ENCODE measurements at regions not wholly inside any gene's neighbourhood (a gene's known extent, or its start where the extent isn't known, plus 50 kb on each side); places are given as distances from the start of the nearest gene placed in this dataset.
"Not testable (repeated sequence)": the region's sequence is repeated elsewhere in the genome, so short reads cannot be mapped to it uniquely, and the experiment has no call there.

DNA sequence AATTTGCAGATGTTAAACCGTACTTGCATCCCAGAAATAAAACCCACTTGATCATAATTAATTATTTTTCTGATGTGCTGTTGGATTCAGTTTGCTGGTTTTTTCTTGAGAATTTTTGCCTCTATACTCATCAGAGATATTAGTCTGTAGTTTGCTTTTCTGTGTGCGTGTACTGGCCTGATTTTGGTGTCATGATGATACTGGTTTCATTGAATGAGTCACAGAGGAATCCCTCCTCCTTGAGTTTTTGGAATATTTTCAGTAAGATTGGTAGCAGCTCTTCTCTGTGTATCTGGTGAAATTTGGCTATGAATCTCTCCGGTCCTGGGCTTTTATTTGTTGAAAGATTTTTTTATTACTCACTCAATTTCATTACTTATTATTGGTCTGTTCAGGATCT, 100.4 kb upstream of the PMCH start:
- TF ChIP-seq, protein P1, sequence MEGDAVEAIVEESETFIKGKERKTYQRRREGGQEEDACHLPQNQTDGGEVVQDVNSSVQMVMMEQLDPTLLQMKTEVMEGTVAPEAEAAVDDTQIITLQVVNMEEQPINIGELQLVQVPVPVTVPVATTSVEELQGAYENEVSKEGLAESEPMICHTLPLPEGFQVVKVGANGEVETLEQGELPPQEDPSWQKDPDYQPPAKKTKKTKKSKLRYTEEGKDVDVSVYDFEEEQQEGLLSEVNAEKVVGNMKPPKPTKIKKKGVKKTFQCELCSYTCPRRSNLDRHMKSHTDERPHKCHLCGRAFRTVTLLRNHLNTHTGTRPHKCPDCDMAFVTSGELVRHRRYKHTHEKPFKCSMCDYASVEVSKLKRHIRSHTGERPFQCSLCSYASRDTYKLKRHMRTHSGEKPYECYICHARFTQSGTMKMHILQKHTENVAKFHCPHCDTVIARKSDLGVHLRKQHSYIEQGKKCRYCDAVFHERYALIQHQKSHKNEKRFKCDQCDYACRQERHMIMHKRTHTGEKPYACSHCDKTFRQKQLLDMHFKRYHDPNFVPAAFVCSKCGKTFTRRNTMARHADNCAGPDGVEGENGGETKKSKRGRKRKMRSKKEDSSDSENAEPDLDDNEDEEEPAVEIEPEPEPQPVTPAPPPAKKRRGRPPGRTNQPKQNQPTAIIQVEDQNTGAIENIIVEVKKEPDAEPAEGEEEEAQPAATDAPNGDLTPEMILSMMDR (IDR thresholded peaks at IDR 0.05): no peak
- Mint-ChIP-seq H3K4me3 (ENCODE audit: unreplicated experiment) (no peak overlapping the region), H3K36me3 (ENCODE audit: unreplicated experiment) (no peaks in the 10 kb centered on the region), H3K4me1 (ENCODE audit: unreplicated experiment) (no peaks in the 10 kb centered on the region), H3K27me3 (ENCODE audit: unreplicated experiment) (peaks cover 10% of the 10 kb centered on the region), H3K9me3 (ENCODE audit: unreplicated experiment) (peaks cover 10% of the 10 kb centered on the region), H3K27ac (ENCODE audit: unreplicated experiment) (no peak overlapping the region)
- DNase-seq (ENCODE audit: extremely low spot score, unreplicated experiment): no peak

DNA sequence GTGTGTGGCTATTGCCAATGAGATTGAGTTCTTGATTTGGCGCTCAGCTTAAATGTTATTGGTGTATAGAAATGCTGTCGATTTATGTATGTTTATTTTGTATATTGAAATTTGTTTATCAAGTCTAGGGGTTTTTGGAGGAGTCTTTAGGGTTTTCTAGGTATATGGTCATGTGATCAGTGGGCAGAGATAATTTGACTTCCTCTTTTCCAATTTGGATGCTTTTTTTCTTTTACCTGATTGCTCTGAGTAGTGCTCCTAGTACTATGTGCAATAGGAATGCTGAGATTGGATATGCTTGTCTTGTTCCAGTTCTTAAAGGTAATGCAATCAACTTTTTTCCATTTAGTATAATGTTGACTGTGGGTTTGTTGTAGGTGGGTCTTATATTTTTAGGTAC, 99.8 kb upstream of the PMCH start:
- Mint-ChIP-seq H3K36me3 (ENCODE audit: unreplicated experiment) (no peaks in the 10 kb centered on the region), H3K4me3 (ENCODE audit: unreplicated experiment) (no peak overlapping the region), H3K27me3 (ENCODE audit: unreplicated experiment) (peaks cover 10% of the 10 kb centered on the region), H3K27ac (ENCODE audit: unreplicated experiment) (no peak overlapping the region), H3K9me3 (ENCODE audit: unreplicated experiment) (peaks cover 10% of the 10 kb centered on the region), H3K4me1 (ENCODE audit: unreplicated experiment) (no peaks in the 10 kb centered on the region)
- TF ChIP-seq, protein P1 (IDR thresholded peaks at IDR 0.05): no peak
- DNase-seq (ENCODE audit: extremely low spot score, unreplicated experiment): no peak

DNA sequence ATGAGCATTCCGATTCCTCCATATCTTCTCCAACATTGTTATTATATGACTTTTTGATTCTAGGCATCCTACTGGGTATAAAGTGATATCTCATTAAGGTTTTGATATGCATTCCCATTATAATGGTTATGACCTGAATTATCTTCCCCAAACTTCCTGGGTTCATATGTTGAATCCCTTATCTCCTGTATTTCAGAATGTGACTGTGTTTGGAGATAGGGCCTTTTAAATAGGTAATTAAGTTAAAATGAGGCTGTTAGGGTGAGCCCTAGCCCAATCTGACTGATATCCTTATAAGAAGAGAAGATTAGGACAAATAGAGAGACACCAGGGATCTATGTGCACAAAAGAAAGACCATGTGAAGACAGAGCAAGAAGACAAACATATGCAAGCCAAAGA, 96.9 kb upstream of the PMCH start:
- no peaks in the 10 kb centered on the region for H3K36me3 Mint-ChIP-seq (ENCODE audit: unreplicated experiment)
- H3K27ac Mint-ChIP-seq (ENCODE audit: unreplicated experiment): no peak overlapping the region
- TF ChIP-seq, protein P1 (IDR thresholded peaks at IDR 0.05): no peak
- H3K4me1 Mint-ChIP-seq (ENCODE audit: unreplicated experiment): no peaks in the 10 kb centered on the region
- peaks cover 7% of the 10 kb centered on the region for H3K27me3 Mint-ChIP-seq (ENCODE audit: unreplicated experiment)
- H3K9me3 Mint-ChIP-seq (ENCODE audit: unreplicated experiment): peaks cover 8% of the 10 kb centered on the region
- no peak overlapping the region for H3K4me3 Mint-ChIP-seq (ENCODE audit: unreplicated experiment)
- no peak for DNase-seq (ENCODE audit: extremely low spot score, unreplicated experiment)

DNA sequence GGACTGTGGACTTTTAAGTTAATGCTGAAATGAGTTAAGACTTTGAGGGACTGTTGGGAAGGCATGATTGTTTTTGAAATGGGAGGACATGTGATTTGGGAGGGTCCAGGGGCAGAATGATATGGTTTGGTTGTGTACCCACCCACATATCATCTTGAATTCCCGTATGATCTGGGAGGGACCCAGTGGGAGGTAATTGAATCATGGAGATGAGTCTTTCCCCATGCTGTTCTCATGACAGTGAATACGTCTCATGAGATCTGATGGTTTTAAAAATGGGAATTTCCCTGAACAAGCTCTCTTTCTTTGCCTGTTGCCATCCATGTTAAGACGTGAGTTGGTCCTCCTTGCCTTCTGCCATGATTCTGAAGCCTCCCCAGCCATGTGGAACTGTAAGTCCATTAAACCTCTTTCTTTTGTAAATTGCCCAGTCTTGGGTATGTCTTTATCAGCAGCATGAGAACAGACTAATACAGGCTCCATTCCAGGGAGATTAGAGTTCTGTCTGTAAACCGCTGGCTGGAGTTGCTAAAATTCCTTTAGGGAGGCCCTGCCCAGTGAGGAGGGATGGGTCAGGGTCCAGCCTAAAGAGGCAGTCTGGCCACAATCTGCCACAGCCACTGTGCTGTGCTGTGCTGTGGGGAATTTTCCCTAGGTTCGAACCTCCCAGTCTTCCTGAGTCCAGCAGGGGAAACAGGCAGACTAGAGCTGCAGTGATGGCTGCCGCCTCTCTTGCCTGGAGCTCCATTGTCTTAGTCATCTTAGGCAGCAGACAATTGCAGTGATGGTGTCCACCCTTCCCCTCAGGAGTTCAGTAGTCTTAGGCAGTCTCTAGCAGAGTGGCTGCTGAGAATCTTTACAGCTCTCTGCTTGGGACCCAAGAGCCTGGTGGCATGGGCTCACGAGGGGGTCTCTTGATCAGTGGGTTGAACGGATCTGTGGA, 94.1 kb upstream of the PMCH start:
- H3K4me1 Mint-ChIP-seq (ENCODE audit: unreplicated experiment); DNase-seq (ENCODE audit: extremely low spot score, unreplicated experiment); H3K27me3 Mint-ChIP-seq (ENCODE audit: unreplicated experiment); H3K9me3 Mint-ChIP-seq (ENCODE audit: unreplicated experiment); H3K4me3 Mint-ChIP-seq (ENCODE audit: unreplicated experiment); H3K36me3 Mint-ChIP-seq (ENCODE audit: unreplicated experiment); H3K27ac Mint-ChIP-seq (ENCODE audit: unreplicated experiment): not testable (repeated sequence)

DNA sequence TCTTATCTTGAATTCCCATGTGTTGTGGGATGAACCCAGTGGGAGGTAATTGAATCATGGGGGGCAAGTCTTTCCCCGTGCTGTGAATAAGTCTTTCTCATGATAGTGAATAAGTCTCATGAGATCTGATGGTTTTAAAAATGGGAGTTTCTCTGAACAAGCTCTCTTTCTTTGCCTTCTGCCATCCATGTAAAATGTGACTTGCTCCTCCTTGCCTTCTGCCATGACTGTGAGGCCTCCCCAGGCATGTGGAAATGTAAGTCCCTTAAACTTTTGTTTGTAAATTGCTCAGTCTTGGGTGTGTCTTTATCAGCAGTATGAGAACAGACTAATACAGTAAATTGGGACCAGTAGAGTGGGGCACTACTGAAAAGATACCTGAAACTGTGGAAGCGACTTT, 92.1 kb upstream of the PMCH start:
- H3K27me3 Mint-ChIP-seq (ENCODE audit: unreplicated experiment); H3K4me1 Mint-ChIP-seq (ENCODE audit: unreplicated experiment): not testable (repeated sequence)

DNA sequence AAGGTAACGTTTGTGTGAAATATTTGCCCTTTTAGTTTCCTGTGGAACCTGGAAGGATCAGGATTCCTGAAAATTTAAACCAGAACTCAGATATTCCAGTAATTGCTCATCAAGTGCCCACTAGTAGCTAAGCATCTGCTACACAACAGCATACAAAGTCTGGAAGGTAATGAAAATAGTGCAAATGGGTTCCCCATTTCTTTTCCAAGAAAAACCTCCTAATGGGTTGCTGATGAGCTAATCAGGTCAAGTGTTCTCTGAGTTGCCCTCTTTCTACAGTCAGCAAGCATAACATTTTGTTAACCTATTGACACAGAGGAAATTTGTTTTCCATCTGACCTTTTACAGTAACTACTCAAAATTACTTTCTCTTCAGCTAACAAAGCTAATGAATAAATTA, 83.6 kb upstream of the PMCH start:
- Mint-ChIP-seq H3K27me3 (ENCODE audit: unreplicated experiment) (peaks cover 2% of the 10 kb centered on the region), H3K36me3 (ENCODE audit: unreplicated experiment) (no peaks in the 10 kb centered on the region), H3K9me3 (ENCODE audit: unreplicated experiment) (no peaks in the 10 kb centered on the region), H3K27ac (ENCODE audit: unreplicated experiment) (no peak overlapping the region), H3K4me3 (ENCODE audit: unreplicated experiment) (no peak overlapping the region), H3K4me1 (ENCODE audit: unreplicated experiment) (no peaks in the 10 kb centered on the region)
- no peak for DNase-seq (ENCODE audit: extremely low spot score, unreplicated experiment)
- TF ChIP-seq, protein P1 (IDR thresholded peaks at IDR 0.05): no peak

More for the DNA sequence above, 92.1 kb upstream of the PMCH start:
- H3K27ac Mint-ChIP-seq (ENCODE audit: unreplicated experiment); DNase-seq (ENCODE audit: extremely low spot score, unreplicated experiment); H3K4me3 Mint-ChIP-seq (ENCODE audit: unreplicated experiment); H3K9me3 Mint-ChIP-seq (ENCODE audit: unreplicated experiment); H3K36me3 Mint-ChIP-seq (ENCODE audit: unreplicated experiment): not testable (repeated sequence)

DNA sequence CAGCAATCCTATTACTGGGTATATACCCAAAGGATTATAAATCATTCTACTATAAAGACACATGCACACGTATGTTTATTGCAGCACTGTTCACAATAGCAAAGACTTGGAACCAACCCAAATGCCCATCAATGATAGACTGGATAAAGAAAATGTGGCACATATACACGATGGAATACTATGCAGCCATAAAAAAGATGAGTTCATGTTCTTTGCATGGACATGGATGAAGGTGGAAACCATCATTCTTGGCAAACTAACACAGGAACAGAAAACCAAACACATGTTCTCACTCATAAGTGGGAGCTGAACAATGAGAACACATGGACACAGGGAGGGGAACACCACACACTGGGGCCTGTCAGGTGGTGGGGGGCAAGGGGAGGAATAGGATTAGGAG, 58.1 kb upstream of the PMCH start:
- not testable (repeated sequence) for H3K36me3 Mint-ChIP-seq (ENCODE audit: unreplicated experiment); H3K4me3 Mint-ChIP-seq (ENCODE audit: unreplicated experiment)
- H3K27me3 Mint-ChIP-seq (ENCODE audit: unreplicated experiment): peaks cover 13% of the 10 kb centered on the region

DNA sequence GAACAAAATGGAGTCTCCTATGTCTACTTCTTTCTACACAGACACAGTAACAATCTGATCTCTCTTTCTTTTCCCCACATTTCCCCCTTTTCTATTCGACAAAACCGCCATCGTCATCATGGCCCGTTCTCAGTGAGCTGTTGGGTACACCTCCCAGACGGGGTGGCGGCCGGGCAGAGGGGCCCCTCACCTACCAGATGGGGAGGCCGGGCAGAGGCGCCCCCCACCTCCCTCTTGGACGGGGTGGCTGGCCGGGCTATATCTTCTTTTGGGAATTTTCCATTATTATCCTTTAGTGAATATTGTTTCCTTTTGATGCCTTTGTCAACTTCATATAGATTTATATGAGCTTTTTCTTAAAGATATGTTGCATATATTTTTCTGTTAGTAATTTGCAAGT, 53.4 kb upstream of the PMCH start:
- not testable (repeated sequence) for DNase-seq (ENCODE audit: extremely low spot score, unreplicated experiment); H3K4me1 Mint-ChIP-seq (ENCODE audit: unreplicated experiment); H3K27ac Mint-ChIP-seq (ENCODE audit: unreplicated experiment); H3K4me3 Mint-ChIP-seq (ENCODE audit: unreplicated experiment); H3K36me3 Mint-ChIP-seq (ENCODE audit: unreplicated experiment)
- peaks cover 12% of the 10 kb centered on the region for H3K9me3 Mint-ChIP-seq (ENCODE audit: unreplicated experiment)
- H3K27me3 Mint-ChIP-seq (ENCODE audit: unreplicated experiment): peaks cover 22% of the 10 kb centered on the region

More for the DNA sequence above, 58.1 kb upstream of the PMCH start:
- not testable (repeated sequence) for H3K9me3 Mint-ChIP-seq (ENCODE audit: unreplicated experiment); H3K4me1 Mint-ChIP-seq (ENCODE audit: unreplicated experiment); DNase-seq (ENCODE audit: extremely low spot score, unreplicated experiment); H3K27ac Mint-ChIP-seq (ENCODE audit: unreplicated experiment)

Data from osteocyte (in vitro differentiated cells).